Endothelial cell of umbilical vein (primary cell): ENCODE measurements at regions not wholly inside any gene's neighbourhood (a gene's known extent, or its start where the extent isn't known, plus 50 kb on each side); places are given as distances from the start of the nearest gene placed in this dataset.

ENCODE experiments used
- BruUV-seq: library from RNA; stranded (reverse); fragments of 400-500 nt; replicated peaks from 2 replicates; lab custom pipeline; 2021; lab: Mats Ljungman, UMichigan
- CTCF ChIA-PET: fragments of 300-600, 350-600 bp; sonication (Branson Sonifier 250); formaldehyde crosslinking; loops from one replicate; lab custom pipeline; 2021; ENCODE audit warnings: antibody characterized with exemption, inconsistent platforms; lab: Charles Lee
- POLR2A ChIA-PET: fragments of 300-600, 350-600 bp; sonication (Branson Sonifier 250); formaldehyde crosslinking; loops from one replicate; lab custom pipeline; 2021; ENCODE audit warnings: antibody characterized with exemption, inconsistent platforms; lab: Charles Lee
- DNase-seq: peaks from one replicate; pipeline ENCODE4 v3.0.0-alpha.2; 2011; ENCODE audit warnings: low read depth, low spot score
- FAIRE-seq: peaks from 2 replicates; lab custom pipeline; 2011; peaks lifted over from hg19 to GRCh38; lab: Jason Lieb, UNC
- H2AFZ ChIP-seq: 2 replicates; pipeline ENCODE4 v1.6.0; 2012; ENCODE audit warnings: low read depth, low read length, control low read depth, inconsistent platforms
- H3K27ac ChIP-seq: 2 replicates; pipeline ENCODE4 v1.5.1; 2011; ENCODE audit warnings: low read depth, mild to moderate bottlenecking, control low read depth, low read length, moderate library complexity; ENCODE audit not compliant: insufficient read depth
- H3K27me3 ChIP-seq, 2 experiments: 2 replicates each; pipeline versions ENCODE4 v1.6.0 to v1.6.1; 2011; ENCODE audit warnings: low read length in 2 of 2, mixed read lengths in 1 of 2; ENCODE audit not compliant: control insufficient read depth in 2 of 2, insufficient read depth in 2 of 2
- H3K36me3 ChIP-seq, 2 experiments: 2 replicates in 1 of 2; 3 replicates in 1 of 2; pipeline ENCODE4 v1.5.1; 2011; ENCODE audit warnings: low read length in 2 of 2, mild to moderate bottlenecking in 1 of 2, moderate library complexity in 1 of 2; ENCODE audit not compliant: control insufficient read depth in 2 of 2, insufficient read depth in 2 of 2; ENCODE audit errors: extremely low read depth in 1 of 2
- H3K4me1 ChIP-seq: 3 replicates; pipeline ENCODE4 v1.5.1; 2011; ENCODE audit warnings: mild to moderate bottlenecking, low read length; ENCODE audit not compliant: control insufficient read depth, insufficient read depth; ENCODE audit errors: extremely low read depth
- H3K4me2 ChIP-seq: 2 replicates; pipeline ENCODE4 v1.6.1; 2011; ENCODE audit warnings: low read length, control low read depth, mixed read lengths; ENCODE audit not compliant: insufficient read depth
- H3K4me3 ChIP-seq, 3 experiments: fragments of 200-600 bp in 1 of 3; sonication (generic), shearing (Covaris generic) in 1 of 3; replicated peaks in 1 of 3; 2 replicates each; pipeline ENCODE4 v1.5.1; 2011 to 2016; ENCODE audit warnings: control low read depth in 3 of 3, low read length in 3 of 3, mild to moderate bottlenecking in 2 of 3, inconsistent platforms in 1 of 3, low read depth in 1 of 3, moderate library complexity in 1 of 3; ENCODE audit not compliant: insufficient read depth in 1 of 3
- H3K79me2 ChIP-seq: 2 replicates; pipeline ENCODE4 v1.6.0; 2012; ENCODE audit warnings: low read length, inconsistent platforms; ENCODE audit not compliant: control insufficient read depth, insufficient read depth
- H3K9ac ChIP-seq: replicated peaks from 2 replicates; pipeline ENCODE3; 2011; ENCODE audit warnings: low read length, control low read depth; ENCODE audit not compliant: insufficient read depth; ENCODE audit errors: extremely low read depth
- H3K9me1 ChIP-seq: replicated peaks from 3 replicates; pipeline ENCODE4 v1.6.0; 2011; ENCODE audit warnings: mild to moderate bottlenecking, low read length; ENCODE audit not compliant: control insufficient read depth, insufficient read depth; ENCODE audit errors: extremely low read depth
- H3K9me3 ChIP-seq: replicated peaks from 2 replicates; pipeline ENCODE4 v1.5.1; 2012; ENCODE audit warnings: low read length, inconsistent platforms; ENCODE audit not compliant: control insufficient read depth, insufficient read depth
- H4K20me1 ChIP-seq: replicated peaks from 2 replicates; pipeline ENCODE3; 2011; ENCODE audit warnings: mild to moderate bottlenecking, low read length; ENCODE audit not compliant: control insufficient read depth, insufficient read depth; ENCODE audit errors: extremely low read depth
- CTCF ChIP-seq, 2 donors: IDR thresholded peaks; 1 replicate in 1 of 2; 2 replicates in 1 of 2; pipeline ENCODE4 v1.5.1; 2011; ENCODE audit warnings: low read length in 2 of 2, mild to moderate bottlenecking in 2 of 2, moderate library complexity in 2 of 2, control low read depth in 1 of 2, inconsistent platforms in 1 of 2, low read depth in 1 of 2; ENCODE audit not compliant: insufficient read depth in 1 of 2; ENCODE audit errors: extremely low read depth in 1 of 2
- EZH2 ChIP-seq: IDR thresholded peaks from 2 replicates; pipeline ENCODE4 v1.6.1; 2012; ENCODE audit warnings: borderline replicate concordance, low read depth, mild to moderate bottlenecking, moderate library complexity, low read length, inconsistent platforms; ENCODE audit not compliant: severe bottlenecking
- FOS ChIP-seq: IDR thresholded peaks from 2 replicates; pipeline ENCODE4 v1.6.1; 2011; ENCODE audit warnings: mild to moderate bottlenecking, low read length, moderate library complexity, borderline replicate concordance; ENCODE audit not compliant: insufficient read depth
- GATA2 ChIP-seq: IDR thresholded peaks from 2 replicates; pipeline ENCODE4 v1.7.0; 2011; ENCODE audit warnings: low read depth, mild to moderate bottlenecking, moderate library complexity, mixed read lengths, low read length; ENCODE audit not compliant: insufficient read length, insufficient read depth
- JUN ChIP-seq: IDR thresholded peaks from 2 replicates; pipeline ENCODE4 v1.6.1; 2011; ENCODE audit warnings: borderline replicate concordance, low read depth; ENCODE audit not compliant: insufficient read length, insufficient read depth
- MAX ChIP-seq: IDR thresholded peaks from 2 replicates; pipeline ENCODE4 v1.6.1; 2011; ENCODE audit not compliant: insufficient read depth, insufficient read length
- MYC ChIP-seq: IDR thresholded peaks from one replicate; pipeline ENCODE4 v1.6.1; 2011; ENCODE audit warnings: mild to moderate bottlenecking, low read depth, low read length
- POLR2A ChIP-seq: IDR thresholded peaks from 2 replicates; pipeline ENCODE4 v1.6.1; 2012; ENCODE audit warnings: low read depth, mild to moderate bottlenecking, control low read depth, low read length
- POLR2AphosphoS5 ChIP-seq: IDR thresholded peaks from 2 replicates; pipeline ENCODE4 v1.6.1; 2012; ENCODE audit warnings: low read depth, mild to moderate bottlenecking, control low read depth, low read length, moderate library complexity; ENCODE audit not compliant: insufficient read depth
- dilution Hi-C: fragments of 300-500 bp; cut with MboI; formaldehyde crosslinking; loops from one replicate; pipeline ENCODE4 v1.15.0; 2019; ENCODE audit warnings: low sequenced_read_pairs; ENCODE audit not compliant: extremely low pct_ligation_motif_present
- intact Hi-C: fragments of 100-400 bp; cut with micrococcal nuclease; formaldehyde crosslinking; loops from one replicate; pipeline ENCODE4 v1.10.0; 2022

GRCh38 chr15:24848050-24848449, 106.7 kb upstream of the SNRPN start:
- Histone ChIP-seq H4K20me1 (no peaks in the 10 kb centered on the region), H3K27ac (no peak overlapping the region), H3K4me1 (no peaks in the 10 kb centered on the region), H3K9me3 (no peaks in the 10 kb centered on the region), H2AFZ (peak overlapping the region; percentile 56), H3K9me1 (no peaks in the 10 kb centered on the region), H3K36me3 (no peaks in the 10 kb centered on the region), H3K4me3 (peak overlapping the region; percentile 36 to 60 (median 45)), H3K9ac (no peak overlapping the region), H3K27me3 (no peaks in the 10 kb centered on the region), H3K79me2 (no peaks in the 10 kb centered on the region), H3K4me2 (peak overlapping the region; percentile 57)
- FAIRE-seq, result no peak
- intact Hi-C loops, result no loop called here
- peak; percentile 45 for DNase-seq
- TF ChIP-seq MAX (no peak), POLR2A (no peak), POLR2AphosphoS5 (no peak), EZH2 (no peak), MYC (no peak), CTCF (IDR thresholded peaks at IDR 0.05; ENCODE audit: extremely low read depth in 1 of 2, insufficient read depth in 1 of 2, low read depth in 1 of 2, low read length in 2 of 2) (no peak), FOS (no peak), GATA2 (no peak), JUN (no peak)
- dilution Hi-C loops, result no loop called here
- ChIA-PET POLR2A (no interaction called here), CTCF (no interaction called here)
- no TSS peak for BruUV-seq
